ENCODE measurements at regions not wholly inside any gene's neighbourhood (a gene's known extent, or its start where the extent isn't known, plus 50 kb on each side); places are given as distances from the start of the nearest gene placed in this dataset.
"Not testable (repeated sequence)": the region's sequence is repeated elsewhere in the genome, so short reads cannot be mapped to it uniquely, and the experiment has no call there.

GRCh38 chr2:223494942-223495341 is 107.2 kb downstream of the SCG2 start:
- peaks cover 8% of the 10 kb centered on the region for H3K36me3 Mint-ChIP-seq (ENCODE audit: unreplicated experiment)
- no peaks in the 10 kb centered on the region for H3K9me3 Mint-ChIP-seq (ENCODE audit: unreplicated experiment)
- no peak for DNase-seq
- no peak for TF ChIP-seq CTCF (IDR thresholded peaks at IDR 0.05; ENCODE audit: partially characterized antibody, unreplicated experiment)
- no peaks in the 10 kb centered on the region for H3K27me3 Mint-ChIP-seq (ENCODE audit: unreplicated experiment)
- no peaks in the 10 kb centered on the region for H3K4me1 Mint-ChIP-seq (ENCODE audit: low read depth, unreplicated experiment)
- H3K27ac Mint-ChIP-seq (ENCODE audit: unreplicated experiment): no peak overlapping the region
- H3K4me3 Mint-ChIP-seq (ENCODE audit: unreplicated experiment): no peak overlapping the region

- not testable (repeated sequence) for H3K4me1 Mint-ChIP-seq (ENCODE audit: low read depth, unreplicated experiment); H3K36me3 Mint-ChIP-seq (ENCODE audit: unreplicated experiment); DNase-seq; H3K27ac Mint-ChIP-seq (ENCODE audit: unreplicated experiment); H3K4me3 Mint-ChIP-seq (ENCODE audit: unreplicated experiment); H3K9me3 Mint-ChIP-seq (ENCODE audit: unreplicated experiment); H3K27me3 Mint-ChIP-seq (ENCODE audit: unreplicated experiment)
Observed at GRCh38 chr2:223496853-223497252, 105.3 kb downstream of the SCG2 start.

- no peak for DNase-seq
- Mint-ChIP-seq H3K4me1 (ENCODE audit: low read depth, unreplicated experiment) (no peaks in the 10 kb centered on the region), H3K4me3 (ENCODE audit: unreplicated experiment) (no peak overlapping the region), H3K27me3 (ENCODE audit: unreplicated experiment) (no peaks in the 10 kb centered on the region), H3K27ac (ENCODE audit: unreplicated experiment) (no peak overlapping the region), H3K36me3 (ENCODE audit: unreplicated experiment) (peaks cover 4% of the 10 kb centered on the region), H3K9me3 (ENCODE audit: unreplicated experiment) (peaks cover 2% of the 10 kb centered on the region)
- no peak for TF ChIP-seq CTCF (IDR thresholded peaks at IDR 0.05; ENCODE audit: partially characterized antibody, unreplicated experiment)
Observed at GRCh38 chr2:223500709-223501108, 101.5 kb downstream of the SCG2 start.

DNA sequence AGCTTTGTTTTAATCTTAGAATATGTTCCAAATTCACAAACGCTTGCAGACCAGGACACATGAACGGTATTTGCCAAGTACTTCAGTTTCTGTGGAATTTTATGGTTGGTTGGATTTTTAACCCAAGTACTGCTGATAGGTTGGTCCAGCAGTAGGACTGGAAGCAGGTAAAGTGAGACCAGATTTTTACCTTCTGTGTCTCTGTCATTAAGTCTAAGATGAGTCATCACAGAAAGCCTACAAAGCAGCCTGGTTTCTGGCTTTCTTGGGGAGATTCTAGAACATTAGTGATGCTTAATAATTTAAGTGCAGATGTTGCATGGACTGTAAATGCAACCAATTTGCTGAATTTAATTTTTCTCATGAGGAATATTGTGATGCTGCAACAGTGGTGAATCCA is 100.5 kb downstream of the SCG2 start:
- Mint-ChIP-seq H3K9me3 (ENCODE audit: unreplicated experiment) (peaks cover 2% of the 10 kb centered on the region), H3K27ac (ENCODE audit: unreplicated experiment) (no peak overlapping the region), H3K27me3 (ENCODE audit: unreplicated experiment) (no peaks in the 10 kb centered on the region), H3K36me3 (ENCODE audit: unreplicated experiment) (peaks cover 4% of the 10 kb centered on the region), H3K4me1 (ENCODE audit: low read depth, unreplicated experiment) (no peaks in the 10 kb centered on the region), H3K4me3 (ENCODE audit: unreplicated experiment) (no peak overlapping the region)
- no peak for TF ChIP-seq CTCF (IDR thresholded peaks at IDR 0.05; ENCODE audit: partially characterized antibody, unreplicated experiment)
- no peak for DNase-seq

GRCh38 chr2:223503746-223504145 is 98.4 kb downstream of the SCG2 start:
- no peak for TF ChIP-seq CTCF (IDR thresholded peaks at IDR 0.05; ENCODE audit: partially characterized antibody, unreplicated experiment)
- H3K9me3 Mint-ChIP-seq (ENCODE audit: unreplicated experiment): peaks cover 2% of the 10 kb centered on the region
- H3K27me3 Mint-ChIP-seq (ENCODE audit: unreplicated experiment): no peaks in the 10 kb centered on the region
- H3K27ac Mint-ChIP-seq (ENCODE audit: unreplicated experiment): no peak overlapping the region
- peaks cover 4% of the 10 kb centered on the region for H3K36me3 Mint-ChIP-seq (ENCODE audit: unreplicated experiment)
- H3K4me3 Mint-ChIP-seq (ENCODE audit: unreplicated experiment): no peak overlapping the region
- DNase-seq: no peak
- H3K4me1 Mint-ChIP-seq (ENCODE audit: low read depth, unreplicated experiment): no peaks in the 10 kb centered on the region

DNA sequence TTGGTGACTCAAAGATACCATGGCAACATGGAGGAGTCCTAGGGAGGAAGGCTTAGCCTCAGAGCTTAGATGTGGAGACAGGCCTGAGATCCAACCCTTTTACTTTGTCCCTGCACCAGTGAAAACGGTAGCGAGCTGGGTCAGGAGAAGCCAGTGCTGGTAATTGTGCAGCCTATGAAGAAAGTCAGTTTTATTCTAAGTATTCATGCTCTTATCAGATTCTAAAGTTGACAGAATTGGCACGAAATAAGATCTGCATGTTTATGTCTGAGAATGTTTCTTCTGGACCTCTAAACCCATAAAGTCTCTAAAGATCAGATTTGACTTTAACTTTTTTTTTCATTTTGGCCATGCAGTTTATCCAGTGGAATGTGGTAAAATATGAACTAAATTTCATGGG is 93.8 kb downstream of the SCG2 start:
- H3K9me3 Mint-ChIP-seq (ENCODE audit: unreplicated experiment): peaks cover 2% of the 10 kb centered on the region
- no peaks in the 10 kb centered on the region for H3K4me1 Mint-ChIP-seq (ENCODE audit: low read depth, unreplicated experiment)
- peaks cover 2% of the 10 kb centered on the region for H3K27me3 Mint-ChIP-seq (ENCODE audit: unreplicated experiment)
- no peak for TF ChIP-seq CTCF (IDR thresholded peaks at IDR 0.05; ENCODE audit: partially characterized antibody, unreplicated experiment)
- no peak for DNase-seq
- no peak overlapping the region for H3K27ac Mint-ChIP-seq (ENCODE audit: unreplicated experiment)
- H3K36me3 Mint-ChIP-seq (ENCODE audit: unreplicated experiment): peaks cover 4% of the 10 kb centered on the region
- H3K4me3 Mint-ChIP-seq (ENCODE audit: unreplicated experiment): no peak overlapping the region
